Ovary (tissue), 3 donors: ENCODE measurements at regions not wholly inside any gene's neighbourhood (a gene's known extent, or its start where the extent isn't known, plus 50 kb on each side); places are given as distances from the start of the nearest gene placed in this dataset.

ENCODE experiments used
- CTCF ChIP-seq, 3 donors: fragments of 450-650 bp in 2 of 3; fragments of 200-600 bp in 1 of 3; IDR thresholded peaks; one replicate each; pipeline versions ENCODE4 v1.5.1 to v1.8.0; 2016 to 2022; ENCODE audit warnings: antibody characterized with exemption in 3 of 3, mild to moderate bottlenecking in 1 of 3
- EP300 ChIP-seq: sonication (generic); formaldehyde crosslinking; IDR thresholded peaks from one replicate; pipeline ENCODE4 v1.6.1; 2017; ENCODE audit warnings: antibody characterized with exemption
- POLR2A ChIP-seq: fragments of 450-650 bp; IDR thresholded peaks from one replicate; pipeline ENCODE4 v1.6.1; 2017; ENCODE audit warnings: antibody characterized with exemption, mild to moderate bottlenecking, moderate library complexity
- donor health status: DM: no; HTN: no; CAD: no.

GRCh38 chr16:66278111-66278531, 88.4 kb upstream of the CDH5 start:
- TF ChIP-seq CTCF (IDR thresholded peaks at IDR 0.05) (no peak), EP300 (no peak), POLR2A (no peak)
